Thymus (tissue), 11 donors: ENCODE measurements at regions not wholly inside any gene's neighbourhood (a gene's known extent, or its start where the extent isn't known, plus 50 kb on each side); places are given as distances from the start of the nearest gene placed in this dataset.

Experiments
- DNase-seq, 9 donors: peaks; one replicate each; pipeline ENCODE4 v3.0.0-alpha.2; 2013; ENCODE audit warnings: low spot score in 9 of 9, low read depth in 6 of 9, missing footprints in 1 of 9
- H3K27ac ChIP-seq, 2 donors: one replicate each; pipeline ENCODE4 v1.5.1; 2013; ENCODE audit warnings: control low read depth in 1 of 2, low read depth in 1 of 2, low read length in 1 of 2, mild to moderate bottlenecking in 1 of 2, moderate library complexity in 1 of 2
- H3K27me3 ChIP-seq, 2 donors: one replicate each; pipeline ENCODE4 v1.5.1; 2013; ENCODE audit warnings: low read length in 1 of 2; ENCODE audit not compliant: control insufficient read depth in 2 of 2, insufficient read depth in 1 of 2
- H3K36me3 ChIP-seq, 2 donors: one replicate each; pipeline ENCODE4 v1.5.1; 2013; ENCODE audit warnings: low read length in 1 of 2, mild to moderate bottlenecking in 1 of 2, moderate library complexity in 1 of 2; ENCODE audit not compliant: control insufficient read depth in 2 of 2, insufficient read depth in 2 of 2
- H3K4me1 ChIP-seq, 2 donors: one replicate each; pipeline ENCODE4 v1.5.1; 2013; ENCODE audit warnings: low read length in 2 of 2; ENCODE audit not compliant: control insufficient read depth in 2 of 2, insufficient read depth in 2 of 2
- H3K4me3 ChIP-seq, 2 donors: one replicate each; pipeline ENCODE4 v1.5.1; 2013; ENCODE audit warnings: low read length in 2 of 2, control low read depth in 1 of 2, mild to moderate bottlenecking in 1 of 2
- H3K9me3 ChIP-seq, 2 donors: one replicate each; pipeline ENCODE4 v1.5.1; 2013; ENCODE audit warnings: low read length in 1 of 2, mild to moderate bottlenecking in 1 of 2; ENCODE audit not compliant: control insufficient read depth in 2 of 2, insufficient read depth in 1 of 2
- WGBS: extraction: QIAGEN DNeasy Blood & Tissue Kit; methylation state at CpG from one replicate; pipeline ENCODE4 v1.1.7; 2013; 5-methylcytosine and 5-hydroxymethylcytosine counted together
- donor health status: healthy.

- Histone ChIP-seq H3K4me1 (no peaks in the 10 kb centered on the region), H3K9me3 (peaks cover 1 to 18% of the 10 kb centered on the region in 2 donors), H3K36me3 (no peaks in the 10 kb centered on the region), H3K4me3 (peak overlapping the region in 1 of 2 donors; percentile 17), H3K27me3 (peaks cover 20 to 65% of the 10 kb centered on the region in 2 donors), H3K27ac (no peak overlapping the region)
- WGBS = under 1% methylated on average over 30 of the region's 30 CpGs
- no peak for DNase-seq
These were observed 137.7 kb upstream of the ZIC3 start for GRCh38 chrX:137428221-137428661.

- DNase-seq = no peak
- peaks cover 20 to 66% of the 10 kb centered on the region in 2 donors for H3K27me3 ChIP-seq
These were observed 138.1 kb upstream of the ZIC3 start for GRCh38 chrX:137427816-137428215.

GRCh38 chrX:137427426-137427778 lies 138.5 kb upstream of the ZIC3 start:
- no peaks in the 10 kb centered on the region for H3K36me3 ChIP-seq
- DNase-seq = no peak
- no peak overlapping the region for H3K4me3 ChIP-seq
- H3K4me1 ChIP-seq = no peaks in the 10 kb centered on the region
- no peak overlapping the region for H3K27ac ChIP-seq
- 7% methylated on average over 20 of the region's 20 CpGs for WGBS
- H3K9me3 ChIP-seq = peaks cover 1 to 18% of the 10 kb centered on the region in 2 donors
- H3K27me3 ChIP-seq = peaks cover 20 to 69% of the 10 kb centered on the region in 2 donors

More at GRCh38 chrX:137427816-137428215, 138.1 kb upstream of the ZIC3 start:
- WGBS = 1% methylated on average over 18 of the region's 18 CpGs
- Histone ChIP-seq H3K4me1 (no peaks in the 10 kb centered on the region), H3K36me3 (no peaks in the 10 kb centered on the region), H3K4me3 (peak overlapping the region in 1 of 2 donors; percentile 17), H3K9me3 (peaks cover 1 to 18% of the 10 kb centered on the region in 2 donors), H3K27ac (no peak overlapping the region)

GRCh38 chrX:137426695-137427425 lies 139.1 kb upstream of the ZIC3 start:
- no peak for DNase-seq
- Histone ChIP-seq H3K4me1 (no peaks in the 10 kb centered on the region), H3K36me3 (no peaks in the 10 kb centered on the region), H3K4me3 (no peak overlapping the region), H3K27me3 (peaks cover 20 to 67% of the 10 kb centered on the region in 2 donors), H3K9me3 (peaks cover 1 to 18% of the 10 kb centered on the region in 2 donors), H3K27ac (no peak overlapping the region)
- 6% methylated on average over 37 of the region's 37 CpGs for WGBS

- Histone ChIP-seq H3K27ac (no peak overlapping the region), H3K27me3 (peaks cover 20 to 67% of the 10 kb centered on the region in 2 donors), H3K4me1 (no peaks in the 10 kb centered on the region), H3K36me3 (no peaks in the 10 kb centered on the region), H3K9me3 (peaks cover 1 to 18% of the 10 kb centered on the region in 2 donors), H3K4me3 (no peak overlapping the region)
- WGBS = 11% methylated on average over 9 of the region's 9 CpGs
- DNase-seq = no peak
These were observed 139.9 kb upstream of the ZIC3 start for GRCh38 chrX:137425986-137426385.

GRCh38 chrX:137425273-137425902 lies 140.5 kb upstream of the ZIC3 start:
- Histone ChIP-seq H3K27me3 (peaks cover 20 to 64% of the 10 kb centered on the region in 2 donors), H3K36me3 (no peaks in the 10 kb centered on the region), H3K4me1 (no peaks in the 10 kb centered on the region), H3K27ac (no peak overlapping the region), H3K4me3 (no peak overlapping the region), H3K9me3 (peaks cover 1 to 18% of the 10 kb centered on the region in 2 donors)
- DNase-seq = no peak
- 5% methylated on average over 25 of the region's 25 CpGs for WGBS

- no peak for DNase-seq
- Histone ChIP-seq H3K27me3 (peaks cover 14 to 58% of the 10 kb centered on the region in 2 donors), H3K4me3 (no peak overlapping the region), H3K36me3 (no peaks in the 10 kb centered on the region), H3K9me3 (peaks cover 1 to 18% of the 10 kb centered on the region in 2 donors), H3K27ac (no peak overlapping the region), H3K4me1 (no peaks in the 10 kb centered on the region)
- 4% methylated on average over 15 of the region's 15 CpGs for WGBS
These were observed 141.2 kb upstream of the ZIC3 start for GRCh38 chrX:137424679-137425078.

GRCh38 chrX:137423241-137423640 lies 142.7 kb upstream of the ZIC3 start:
- Histone ChIP-seq H3K4me1 (no peaks in the 10 kb centered on the region), H3K4me3 (no peak overlapping the region), H3K9me3 (peaks cover 1 to 8% of the 10 kb centered on the region in 2 donors), H3K27ac (no peak overlapping the region), H3K27me3 (peaks cover 8 to 44% of the 10 kb centered on the region in 2 donors), H3K36me3 (no peaks in the 10 kb centered on the region)
- WGBS = 33% methylated on average over 3 of the region's 3 CpGs
- DNase-seq = no peak

GRCh38 chrX:137418086-137418485 lies 147.8 kb upstream of the ZIC3 start:
- DNase-seq = no peak
- peaks cover 0 to 4% of the 10 kb centered on the region in 2 donors for H3K27me3 ChIP-seq
- H3K4me1 ChIP-seq = no peaks in the 10 kb centered on the region
- no peak overlapping the region for H3K4me3 ChIP-seq
- H3K36me3 ChIP-seq = no peaks in the 10 kb centered on the region
- no peaks in the 10 kb centered on the region for H3K9me3 ChIP-seq
- no peak overlapping the region for H3K27ac ChIP-seq
- 83% methylated on average over 2 of the region's 2 CpGs for WGBS
